Activated naive CD4-positive, alpha-beta T cell treated with anti-CD3 and anti-CD28 coated beads for 36 hours (primary cell): ENCODE measurements at regions not wholly inside any gene's neighbourhood (a gene's known extent, or its start where the extent isn't known, plus 50 kb on each side); places are given as distances from the start of the nearest gene placed in this dataset.

Experiments
- CTCF ChIA-PET: fragments of 350-600 bp; sonication (Branson Sonifier 250); formaldehyde crosslinking; loops from one replicate; lab custom pipeline; 2021; ENCODE audit warnings: antibody characterized with exemption; lab: Charles Lee
- DNase-seq: peaks from one replicate; pipeline ENCODE4 v3.0.0-alpha.2; 2020
- H3K27ac Mint-ChIP-seq: one replicate; pipeline ENCODE4 v1.8.0; 2021; ENCODE audit warnings: mild to moderate bottlenecking, mixed read lengths
- H3K27me3 Mint-ChIP-seq: one replicate; pipeline ENCODE4 v1.8.0; 2021; ENCODE audit warnings: low read depth, mixed read lengths
- H3K36me3 Mint-ChIP-seq: one replicate; pipeline ENCODE4 v1.8.0; 2021; ENCODE audit warnings: low read depth, mixed read lengths
- H3K4me1 Mint-ChIP-seq: one replicate; pipeline ENCODE4 v1.8.0; 2021; ENCODE audit warnings: low read depth, mixed read lengths
- H3K4me3 Mint-ChIP-seq: one replicate; pipeline ENCODE4 v1.8.0; 2021; ENCODE audit warnings: mild to moderate bottlenecking, moderate library complexity, mixed read lengths
- H3K9me3 Mint-ChIP-seq: one replicate; pipeline ENCODE4 v1.8.0; 2021; ENCODE audit warnings: mixed read lengths
- intact Hi-C: fragments of 100-400 bp; cut with micrococcal nuclease; formaldehyde crosslinking; loops from one replicate; pipeline ENCODE4 v1.15.1; 2023

DNA sequence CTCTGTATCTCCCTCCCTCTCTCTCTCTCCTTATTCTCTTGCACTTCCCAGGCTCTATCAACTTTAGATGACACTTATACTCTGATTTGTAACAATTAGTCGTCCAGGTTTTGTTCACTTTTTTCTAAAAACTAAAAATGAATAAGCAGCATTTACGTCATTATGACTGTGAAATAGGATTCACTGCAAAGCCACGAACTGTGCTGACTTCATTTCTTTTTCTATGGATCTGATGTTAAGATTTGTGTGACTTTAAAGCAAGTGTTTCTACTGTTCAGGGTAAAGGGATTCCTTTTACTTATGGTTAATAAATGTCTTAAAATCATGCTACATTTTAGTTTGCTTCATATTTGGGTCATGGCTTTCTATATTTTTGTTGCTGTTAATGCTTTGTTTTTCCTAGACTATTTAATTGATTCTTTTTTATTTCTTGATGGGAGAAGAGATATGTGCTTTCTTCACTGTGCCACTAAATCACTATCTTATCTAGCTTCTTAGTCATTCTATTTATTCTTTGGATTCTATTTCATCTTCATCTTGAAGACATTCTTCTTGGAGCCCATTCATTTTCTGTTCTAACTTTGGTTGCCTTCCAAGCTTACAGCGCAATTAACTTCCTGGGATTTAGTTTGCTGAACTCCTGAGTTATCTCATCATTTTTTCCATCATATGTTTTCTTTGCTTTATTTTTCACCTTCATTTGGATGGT is 480.4 kb upstream of the TRIB2 start:
- DNase-seq, result no peak
- H3K4me3 Mint-ChIP-seq, result no peak overlapping the region
- H3K36me3 Mint-ChIP-seq, result no peaks in the 10 kb centered on the region
- H3K27me3 Mint-ChIP-seq, result no peaks in the 10 kb centered on the region
- H3K4me1 Mint-ChIP-seq, result no peaks in the 10 kb centered on the region
- CTCF ChIA-PET, result no interaction called here
- no peak overlapping the region for H3K27ac Mint-ChIP-seq
- intact Hi-C loops, result no loop called here
- H3K9me3 Mint-ChIP-seq, result no peaks in the 10 kb centered on the region

DNA sequence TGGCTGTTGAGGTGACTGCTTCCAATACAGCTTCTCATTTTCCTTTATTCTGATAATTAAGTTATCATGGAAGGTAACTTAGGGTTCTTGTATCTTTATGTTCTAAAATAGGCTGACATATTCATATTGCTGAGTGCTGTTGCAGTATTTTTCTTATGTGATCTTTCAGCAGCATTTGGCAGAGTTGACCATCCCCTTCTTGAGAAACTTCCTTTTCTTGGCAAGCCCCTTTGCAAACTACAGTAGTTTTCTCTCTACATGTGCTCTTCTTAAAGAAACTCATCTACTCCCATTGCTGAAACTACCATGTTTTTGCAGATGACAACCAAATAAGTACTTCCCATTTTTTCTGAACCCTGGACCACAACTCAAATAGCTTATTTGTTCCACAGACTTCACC is 476.5 kb upstream of the TRIB2 start:
- Mint-ChIP-seq H3K27me3 (no peaks in the 10 kb centered on the region), H3K9me3 (no peaks in the 10 kb centered on the region), H3K27ac (no peak overlapping the region), H3K36me3 (no peaks in the 10 kb centered on the region), H3K4me3 (no peak overlapping the region), H3K4me1 (no peaks in the 10 kb centered on the region)
- CTCF ChIA-PET, result no interaction called here
- DNase-seq, result no peak
- intact Hi-C loops, result no loop called here

- H3K27me3 Mint-ChIP-seq, result no peaks in the 10 kb centered on the region
- intact Hi-C loops, result no loop called here
- CTCF ChIA-PET, result no interaction called here
- no peaks in the 10 kb centered on the region for H3K36me3 Mint-ChIP-seq
- no peak for DNase-seq
- no peak overlapping the region for H3K4me3 Mint-ChIP-seq
- H3K9me3 Mint-ChIP-seq, result no peaks in the 10 kb centered on the region
- H3K4me1 Mint-ChIP-seq, result no peaks in the 10 kb centered on the region
- no peak overlapping the region for H3K27ac Mint-ChIP-seq
These were observed 473.4 kb upstream of the TRIB2 start for GRCh38 chr2:12243381-12243780.

DNA sequence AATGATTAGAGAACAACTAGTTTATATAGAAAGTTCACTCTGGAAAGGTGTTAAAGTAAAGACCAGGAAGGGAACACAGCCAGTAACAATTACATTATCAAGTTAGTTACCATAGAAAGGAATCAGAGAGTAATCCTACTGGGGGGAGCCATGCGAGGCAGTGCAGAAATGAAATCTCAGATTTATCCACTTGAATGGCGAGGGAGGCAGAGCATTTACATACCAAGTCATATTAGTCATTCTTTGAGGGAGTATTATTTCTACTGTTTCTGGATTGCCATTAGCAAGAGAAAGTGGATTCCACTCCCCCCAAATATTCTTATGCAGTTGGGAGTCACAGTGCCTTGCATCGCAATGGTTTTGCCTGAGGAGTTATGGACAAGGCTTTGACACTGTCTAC is 472.7 kb upstream of the TRIB2 start:
- Mint-ChIP-seq H3K4me3 (no peak overlapping the region), H3K27me3 (no peaks in the 10 kb centered on the region), H3K4me1 (no peaks in the 10 kb centered on the region), H3K36me3 (no peaks in the 10 kb centered on the region), H3K27ac (no peak overlapping the region), H3K9me3 (no peaks in the 10 kb centered on the region)
- DNase-seq, result no peak
- CTCF ChIA-PET, result no interaction called here
- intact Hi-C loops, result no loop called here

GRCh38 chr2:12251121-12251520 is 465.6 kb upstream of the TRIB2 start:
- CTCF ChIA-PET, result interaction anchor here (0.6 kb wide), 1 partner anchor 17 kb away, joined by 3 read pairs; no protein-coding TSS in a partner anchor

GRCh38 chr2:12251749-12252148 is 465.0 kb upstream of the TRIB2 start:
- H3K27ac Mint-ChIP-seq, result no peak overlapping the region
- CTCF ChIA-PET, result interaction anchor here (0.6 kb wide), 1 partner anchor 17 kb away, joined by 3 read pairs; no protein-coding TSS in a partner anchor
- DNase-seq, result no peak
- H3K4me1 Mint-ChIP-seq, result no peaks in the 10 kb centered on the region
- no peaks in the 10 kb centered on the region for H3K27me3 Mint-ChIP-seq
- H3K9me3 Mint-ChIP-seq, result no peaks in the 10 kb centered on the region
- intact Hi-C loops, result no loop called here
- H3K36me3 Mint-ChIP-seq, result no peaks in the 10 kb centered on the region
- H3K4me3 Mint-ChIP-seq, result no peak overlapping the region

More at GRCh38 chr2:12251121-12251520, 465.6 kb upstream of the TRIB2 start:
- H3K4me1 Mint-ChIP-seq, result no peaks in the 10 kb centered on the region
- intact Hi-C loops, result no loop called here
- H3K4me3 Mint-ChIP-seq, result no peak overlapping the region
- no peaks in the 10 kb centered on the region for H3K9me3 Mint-ChIP-seq
- DNase-seq, result no peak
- H3K27me3 Mint-ChIP-seq, result no peaks in the 10 kb centered on the region
- no peak overlapping the region for H3K27ac Mint-ChIP-seq
- no peaks in the 10 kb centered on the region for H3K36me3 Mint-ChIP-seq

DNA sequence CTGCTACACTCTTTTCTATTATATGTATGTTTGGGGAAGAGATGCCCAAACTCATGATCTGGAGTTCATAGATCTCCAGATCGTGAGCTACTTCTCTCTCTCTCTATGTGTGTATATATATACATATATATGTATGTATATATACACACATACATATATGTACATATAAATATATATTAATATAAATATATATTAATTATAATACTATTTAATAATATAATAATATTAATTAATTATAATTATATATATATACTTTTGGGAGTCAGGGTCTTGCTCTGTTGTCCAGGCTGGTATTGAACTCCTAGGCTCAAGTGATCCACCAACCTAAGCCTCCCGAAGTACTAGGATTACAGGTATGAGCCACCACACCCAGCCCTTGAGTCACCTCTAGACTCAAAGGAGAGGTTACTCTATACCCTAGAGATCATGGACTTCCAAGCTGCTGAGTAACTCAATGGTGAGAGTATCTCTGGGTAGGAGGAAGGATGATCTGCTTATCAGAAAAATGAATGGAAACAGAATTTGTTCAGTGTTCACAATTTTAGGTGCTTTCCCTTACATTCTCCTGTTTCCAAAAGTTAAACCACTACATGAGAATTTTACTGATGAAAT is 463.5 kb upstream of the TRIB2 start:
- CTCF ChIA-PET, result no interaction called here
- Mint-ChIP-seq H3K36me3 (no peaks in the 10 kb centered on the region), H3K4me1 (no peaks in the 10 kb centered on the region), H3K9me3 (no peaks in the 10 kb centered on the region), H3K4me3 (no peak overlapping the region), H3K27ac (no peak overlapping the region), H3K27me3 (no peaks in the 10 kb centered on the region)
- intact Hi-C loops, result no loop called here
- no peak for DNase-seq

DNA sequence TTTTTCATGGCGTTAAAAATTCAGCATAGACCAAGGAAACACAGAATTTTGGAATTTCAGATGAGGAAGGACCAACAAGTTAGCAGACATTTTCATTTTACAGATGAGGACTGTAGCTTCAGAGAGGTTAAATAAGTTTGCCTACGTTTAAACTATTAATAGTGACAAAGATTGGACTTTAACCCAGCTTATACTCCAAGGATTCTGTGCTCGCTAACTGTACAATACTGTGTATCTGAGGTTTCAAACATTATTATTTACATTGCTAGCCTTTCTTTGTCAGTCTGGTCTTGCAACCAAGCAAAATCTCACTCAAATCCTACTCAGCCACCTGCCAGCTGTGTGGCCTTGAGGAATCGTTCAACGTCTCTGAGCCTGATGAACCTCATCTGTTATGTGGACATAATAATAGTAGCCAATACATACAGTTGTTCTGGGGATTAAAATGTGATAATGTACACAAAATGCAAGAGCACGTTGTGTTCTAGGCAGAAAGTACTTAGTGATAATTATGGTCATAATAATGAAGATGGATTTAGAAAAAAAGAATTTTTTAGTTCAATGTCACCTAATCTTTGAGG is 462.4 kb upstream of the TRIB2 start:
- Mint-ChIP-seq H3K36me3 (no peaks in the 10 kb centered on the region), H3K27me3 (no peaks in the 10 kb centered on the region), H3K4me1 (no peaks in the 10 kb centered on the region), H3K27ac (no peak overlapping the region), H3K9me3 (no peaks in the 10 kb centered on the region), H3K4me3 (no peak overlapping the region)
- no peak for DNase-seq
- CTCF ChIA-PET, result no interaction called here
- intact Hi-C loops, result no loop called here

- Mint-ChIP-seq H3K9me3 (no peaks in the 10 kb centered on the region), H3K27ac (no peak overlapping the region), H3K27me3 (no peaks in the 10 kb centered on the region), H3K4me3 (no peak overlapping the region), H3K4me1 (no peaks in the 10 kb centered on the region), H3K36me3 (no peaks in the 10 kb centered on the region)
- CTCF ChIA-PET, result no interaction called here
- DNase-seq, result no peak
- intact Hi-C loops, result no loop called here
These were observed 460.5 kb upstream of the TRIB2 start for GRCh38 chr2:12256206-12256605.

DNA sequence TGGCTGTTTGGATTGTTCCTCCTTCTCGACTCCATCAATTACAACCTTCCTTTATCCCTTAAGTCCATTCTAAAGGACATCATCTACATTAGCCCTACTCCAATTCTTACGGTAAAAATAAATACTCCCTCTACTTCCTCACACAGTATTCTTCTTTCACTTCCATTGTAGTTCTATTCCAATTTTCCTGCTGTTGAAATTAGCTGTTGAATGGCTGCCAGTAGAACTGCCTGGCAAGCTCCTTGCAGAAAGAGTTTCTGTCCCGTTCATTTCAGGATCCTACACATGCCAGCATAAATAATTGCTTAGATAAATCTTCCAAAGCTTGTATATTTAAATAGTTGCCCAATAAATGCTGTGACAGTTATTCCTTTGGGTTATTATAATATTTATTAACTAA is 459.3 kb upstream of the TRIB2 start:
- Mint-ChIP-seq H3K4me1 (peaks cover 5% of the 10 kb centered on the region), H3K9me3 (no peaks in the 10 kb centered on the region), H3K27me3 (no peaks in the 10 kb centered on the region), H3K36me3 (no peaks in the 10 kb centered on the region), H3K4me3 (no peak overlapping the region), H3K27ac (no peak overlapping the region)
- intact Hi-C loops, result no loop called here
- CTCF ChIA-PET, result interaction anchor here (1.0 kb wide), 1 partner anchor 14 kb away, joined by 3 read pairs; no protein-coding TSS in a partner anchor
- DNase-seq, result no peak

GRCh38 chr2:12259493-12259892 is 457.2 kb upstream of the TRIB2 start:
- intact Hi-C loops, result no loop called here
- Mint-ChIP-seq H3K27me3 (no peaks in the 10 kb centered on the region), H3K36me3 (no peaks in the 10 kb centered on the region), H3K27ac (no peak overlapping the region), H3K9me3 (no peaks in the 10 kb centered on the region), H3K4me3 (no peak overlapping the region), H3K4me1 (peaks cover 22% of the 10 kb centered on the region)
- CTCF ChIA-PET, result no interaction called here
- DNase-seq, result no peak

DNA sequence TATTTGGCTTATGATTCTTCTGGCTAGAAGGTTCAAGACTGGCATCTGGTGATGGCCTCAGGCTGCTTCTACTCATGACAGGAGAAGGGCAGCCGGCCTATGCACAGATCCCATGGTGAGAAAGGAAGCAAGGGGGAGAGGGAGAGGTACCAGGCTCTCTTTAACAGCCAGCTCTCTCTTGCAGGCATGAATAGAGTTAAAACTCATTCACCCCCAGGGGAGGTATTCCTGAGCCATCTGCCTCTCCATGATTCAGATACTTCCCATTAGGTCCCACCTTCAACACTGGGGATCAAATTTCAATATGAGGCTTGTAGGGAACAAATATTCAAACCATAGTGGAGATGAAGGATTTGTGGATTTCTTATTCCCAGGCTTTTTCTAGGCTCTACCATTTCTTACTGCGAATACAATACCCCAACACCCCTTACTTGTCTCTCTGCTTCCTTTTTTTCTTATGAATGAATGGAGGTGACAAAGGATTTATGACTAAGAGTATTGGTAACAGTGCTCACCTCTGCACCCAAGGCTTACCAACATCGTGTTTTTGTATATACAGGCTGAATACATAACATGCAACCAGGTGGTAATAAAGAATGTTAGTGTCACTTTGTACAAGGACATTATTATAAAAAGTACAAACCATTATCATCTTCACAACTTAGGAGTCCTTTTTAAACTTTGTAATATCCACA is 454.6 kb upstream of the TRIB2 start:
- Mint-ChIP-seq H3K4me3 (no peak overlapping the region), H3K36me3 (no peaks in the 10 kb centered on the region), H3K9me3 (no peaks in the 10 kb centered on the region), H3K27ac (no peak overlapping the region), H3K4me1 (peaks cover 31% of the 10 kb centered on the region), H3K27me3 (no peaks in the 10 kb centered on the region)
- intact Hi-C loops, result no loop called here
- no peak for DNase-seq
- CTCF ChIA-PET, result no interaction called here
